HG03354 (cell line): ENCODE measurements at regions not wholly inside any gene's neighbourhood (a gene's known extent, or its start where the extent isn't known, plus 50 kb on each side); places are given as distances from the start of the nearest gene placed in this dataset.

Source experiments
- ATAC-seq: cut with Tn5 transposase; IDR thresholded peaks from one replicate; pipeline ENCODE4 v1.9.1; 2021; ENCODE audit warnings: mild to moderate bottlenecking; ENCODE audit not compliant: unreplicated experiment, poor library complexity, severe bottlenecking

- ATAC-seq, result no peak
These were observed 381.9 kb downstream of the LMO7 start for GRCh38 chr13:76017861-76018556.

GRCh38 chr13:76016799-76017400, 380.8 kb downstream of the LMO7 start:
- peak; percentile 87 for ATAC-seq

GRCh38 chr13:76014406-76015318, 378.5 kb downstream of the LMO7 start:
- ATAC-seq, result no peak

GRCh38 chr13:76012091-76012721, 376.1 kb downstream of the LMO7 start:
- ATAC-seq, result no peak

- ATAC-seq, result peak; percentile 95
These were observed 373.2 kb downstream of the LMO7 start for GRCh38 chr13:76009267-76009890.

GRCh38 chr13:76004416-76004815, 368.3 kb downstream of the LMO7 start:
- no peak for ATAC-seq

GRCh38 chr13:76000131-76000530, 364.0 kb downstream of the LMO7 start:
- ATAC-seq, result no peak

- no peak for ATAC-seq
These were observed 360.5 kb downstream of the LMO7 start for GRCh38 chr13:75996582-75996981.

- no peak for ATAC-seq
These were observed 359.8 kb downstream of the LMO7 start for GRCh38 chr13:75995966-75996365.

- no peak for ATAC-seq
These were observed 357.7 kb downstream of the LMO7 start for GRCh38 chr13:75993823-75994222.

GRCh38 chr13:75993241-75993640, 357.1 kb downstream of the LMO7 start:
- no peak for ATAC-seq

- peak; percentile 99 for ATAC-seq
These were observed 350.7 kb downstream of the LMO7 start for GRCh38 chr13:75986818-75987217.

GRCh38 chr13:75985132-75985531, 349.0 kb downstream of the LMO7 start:
- no peak for ATAC-seq

- no peak for ATAC-seq
These were observed 342.7 kb downstream of the LMO7 start for GRCh38 chr13:75978818-75979217.

GRCh38 chr13:75968103-75968838, 332.1 kb downstream of the LMO7 start:
- ATAC-seq, result no peak

- ATAC-seq, result no peak
These were observed 327.2 kb downstream of the LMO7 start for GRCh38 chr13:75963302-75963701.

- no peak for ATAC-seq
These were observed 325.8 kb downstream of the LMO7 start for GRCh38 chr13:75961911-75962310.

- ATAC-seq, result peak; percentile 91
These were observed 324.4 kb downstream of the LMO7 start for GRCh38 chr13:75960538-75960994.
